ENCODE measurements at regions not wholly inside any gene's neighbourhood (a gene's known extent, or its start where the extent isn't known, plus 50 kb on each side); places are given as distances from the start of the nearest gene placed in this dataset.

GRCh38 chr6:44527181-44527580 lies 139.7 kb downstream of the CDC5L start:
- POLR2A ChIA-PET: no interaction called here
- Mint-ChIP-seq H3K27ac (no peak overlapping the region), H3K4me3 (no peak overlapping the region), H3K9me3 (peaks cover 0 to 9% (median 0%) of the 10 kb centered on the region in 11 donors), H3K4me1 (peaks cover 0 to 20% (median 7%) of the 10 kb centered on the region in 7 donors), H3K27me3 (peaks cover 0 to 41% (median 34%) of the 10 kb centered on the region in 5 donors), H3K36me3 (peaks cover 0 to 9% (median 0%) of the 10 kb centered on the region in 5 donors)
- Histone ChIP-seq H3K4me3 (ENCODE audit: low read length) (no peak overlapping the region), H3K4me1 (ENCODE audit: control insufficient read depth in 2 of 2, insufficient read depth in 2 of 2, low read length in 2 of 2) (no peaks in the 10 kb centered on the region), H3K27ac (ENCODE audit: low read depth, low read length) (no peak overlapping the region), H3K27me3 (ENCODE audit: control insufficient read depth in 2 of 2, insufficient read depth in 2 of 2, low read length in 2 of 2) (no peaks in the 10 kb centered on the region), H3K36me3 (ENCODE audit: control insufficient read depth in 2 of 3, insufficient read depth in 3 of 3, low read length in 3 of 3) (no peaks in the 10 kb centered on the region), H3K9me3 (ENCODE audit: control insufficient read depth in 2 of 3, low read length in 3 of 3) (peaks cover 0 to under 1% (median 0%) of the 10 kb centered on the region in 3 experiments)
- CTCF ChIA-PET: no interaction called here
- DNase-seq (no peak), ATAC-seq (peak; percentile 66)
- intact Hi-C loops (cut with micrococcal nuclease): no loop called here

GRCh38 chr6:44527583-44528369 lies 140.3 kb downstream of the CDC5L start:
- no peaks in the 10 kb centered on the region for H3K4me1 ChIP-seq (ENCODE audit: control insufficient read depth in 2 of 2, insufficient read depth in 2 of 2, low read length in 2 of 2)
- Mint-ChIP-seq H3K4me3 (no peak overlapping the region), H3K9me3 (peaks cover 0 to 8% (median 0%) of the 10 kb centered on the region in 11 donors), H3K27ac (no peak overlapping the region), H3K36me3 (peaks cover 0 to 9% (median 0%) of the 10 kb centered on the region in 5 donors), H3K4me1 (peaks cover 0 to 20% (median 7%) of the 10 kb centered on the region in 7 donors), H3K27me3 (peaks cover 0 to 41% (median 34%) of the 10 kb centered on the region in 5 donors)
- ATAC-seq (peak; percentile 2), DNase-seq (no peak)
- no peaks in the 10 kb centered on the region for H3K9me3 ChIP-seq (ENCODE audit: control insufficient read depth in 2 of 3, low read length in 3 of 3)
- H3K4me3 ChIP-seq (ENCODE audit: low read length): no peak overlapping the region
- ChIA-PET POLR2A (no interaction called here), CTCF (no interaction called here)
- no peaks in the 10 kb centered on the region for H3K27me3 ChIP-seq (ENCODE audit: control insufficient read depth in 2 of 2, insufficient read depth in 2 of 2, low read length in 2 of 2)
- intact Hi-C loops (cut with micrococcal nuclease): no loop called here
- H3K36me3 ChIP-seq (ENCODE audit: control insufficient read depth in 2 of 3, insufficient read depth in 3 of 3, low read length in 3 of 3): no peaks in the 10 kb centered on the region
- H3K27ac ChIP-seq (ENCODE audit: low read depth, low read length): no peak overlapping the region

- Histone ChIP-seq H3K4me1 (ENCODE audit: control insufficient read depth in 2 of 2, insufficient read depth in 2 of 2, low read length in 2 of 2) (no peaks in the 10 kb centered on the region), H3K4me3 (ENCODE audit: low read length) (no peak overlapping the region), H3K9me3 (ENCODE audit: control insufficient read depth in 2 of 3, low read length in 3 of 3) (no peaks in the 10 kb centered on the region), H3K36me3 (ENCODE audit: control insufficient read depth in 2 of 3, insufficient read depth in 3 of 3, low read length in 3 of 3) (no peaks in the 10 kb centered on the region), H3K27me3 (ENCODE audit: control insufficient read depth in 2 of 2, insufficient read depth in 2 of 2, low read length in 2 of 2) (no peaks in the 10 kb centered on the region), H3K27ac (ENCODE audit: low read depth, low read length) (no peak overlapping the region)
- no peak for DNase-seq
- no peak for ATAC-seq
- Mint-ChIP-seq H3K27ac (no peak overlapping the region), H3K36me3 (peaks cover 0 to 9% (median 0%) of the 10 kb centered on the region in 5 donors), H3K4me1 (peaks cover 0 to 20% (median 7%) of the 10 kb centered on the region in 7 donors), H3K4me3 (no peak overlapping the region), H3K27me3 (peaks cover 0 to 41% (median 34%) of the 10 kb centered on the region in 5 donors), H3K9me3 (peaks cover 0 to 8% (median 0%) of the 10 kb centered on the region in 11 donors)
- CTCF ChIA-PET: no interaction called here
- POLR2A ChIA-PET: no interaction called here
- intact Hi-C loops (cut with micrococcal nuclease): no loop called here
Observed at GRCh38 chr6:44528370-44528644, 140.8 kb downstream of the CDC5L start.

GRCh38 chr6:44528716-44529115 lies 141.2 kb downstream of the CDC5L start:
- Histone ChIP-seq H3K36me3 (ENCODE audit: control insufficient read depth in 2 of 3, insufficient read depth in 3 of 3, low read length in 3 of 3) (no peaks in the 10 kb centered on the region), H3K27me3 (ENCODE audit: control insufficient read depth in 2 of 2, insufficient read depth in 2 of 2, low read length in 2 of 2) (no peaks in the 10 kb centered on the region), H3K27ac (ENCODE audit: low read depth, low read length) (no peak overlapping the region), H3K4me1 (ENCODE audit: control insufficient read depth in 2 of 2, insufficient read depth in 2 of 2, low read length in 2 of 2) (no peaks in the 10 kb centered on the region), H3K9me3 (ENCODE audit: control insufficient read depth in 2 of 3, low read length in 3 of 3) (no peaks in the 10 kb centered on the region), H3K4me3 (ENCODE audit: low read length) (no peak overlapping the region)
- Mint-ChIP-seq H3K9me3 (peaks cover 0 to 8% (median 0%) of the 10 kb centered on the region in 11 donors), H3K4me3 (no peak overlapping the region), H3K27me3 (peaks cover 0 to 41% (median 32%) of the 10 kb centered on the region in 5 donors), H3K36me3 (peaks cover 0 to 9% (median 0%) of the 10 kb centered on the region in 5 donors), H3K4me1 (peaks cover 0 to 20% (median 7%) of the 10 kb centered on the region in 7 donors), H3K27ac (no peak overlapping the region)
- intact Hi-C loops (cut with micrococcal nuclease): no loop called here
- POLR2A ChIA-PET: no interaction called here
- ATAC-seq: no peak
- no peak for DNase-seq
- CTCF ChIA-PET: no interaction called here

GRCh38 chr6:44529146-44529905 lies 141.8 kb downstream of the CDC5L start:
- Histone ChIP-seq H3K4me1 (ENCODE audit: control insufficient read depth in 2 of 2, insufficient read depth in 2 of 2, low read length in 2 of 2) (no peaks in the 10 kb centered on the region), H3K27me3 (ENCODE audit: control insufficient read depth in 2 of 2, insufficient read depth in 2 of 2, low read length in 2 of 2) (no peaks in the 10 kb centered on the region), H3K36me3 (ENCODE audit: control insufficient read depth in 2 of 3, insufficient read depth in 3 of 3, low read length in 3 of 3) (no peaks in the 10 kb centered on the region), H3K4me3 (ENCODE audit: low read length) (no peak overlapping the region), H3K27ac (ENCODE audit: low read depth, low read length) (no peak overlapping the region), H3K9me3 (ENCODE audit: control insufficient read depth in 2 of 3, low read length in 3 of 3) (no peaks in the 10 kb centered on the region)
- ChIA-PET CTCF (interaction anchor here (1.2 kb wide), 1 partner anchor 54 kb away, joined by 3 read pairs; no protein-coding TSS in a partner anchor), POLR2A (no interaction called here)
- H3K4me1 Mint-ChIP-seq: peaks cover 0 to 20% (median 7%) of the 10 kb centered on the region in 7 donors
- H3K9me3 Mint-ChIP-seq: peaks cover 0 to 3% (median 0%) of the 10 kb centered on the region in 11 donors
- H3K27ac Mint-ChIP-seq: no peak overlapping the region
- intact Hi-C loops (cut with micrococcal nuclease): no loop called here
- H3K27me3 Mint-ChIP-seq: peaks cover 0 to 35% (median 26%) of the 10 kb centered on the region in 5 donors
- ATAC-seq (no peak), DNase-seq (no peak)
- no peak overlapping the region for H3K4me3 Mint-ChIP-seq
- H3K36me3 Mint-ChIP-seq: peaks cover 0 to 9% (median 0%) of the 10 kb centered on the region in 5 donors

GRCh38 chr6:44530209-44530909 lies 142.9 kb downstream of the CDC5L start:
- Histone ChIP-seq H3K4me1 (ENCODE audit: control insufficient read depth in 2 of 2, insufficient read depth in 2 of 2, low read length in 2 of 2) (no peaks in the 10 kb centered on the region), H3K27ac (ENCODE audit: low read depth, low read length) (no peak overlapping the region), H3K27me3 (ENCODE audit: control insufficient read depth in 2 of 2, insufficient read depth in 2 of 2, low read length in 2 of 2) (no peaks in the 10 kb centered on the region), H3K36me3 (ENCODE audit: control insufficient read depth in 2 of 3, insufficient read depth in 3 of 3, low read length in 3 of 3) (no peaks in the 10 kb centered on the region), H3K4me3 (ENCODE audit: low read length) (no peak overlapping the region), H3K9me3 (ENCODE audit: control insufficient read depth in 2 of 3, low read length in 3 of 3) (no peaks in the 10 kb centered on the region)
- no peak for ATAC-seq
- H3K4me3 Mint-ChIP-seq: no peak overlapping the region
- POLR2A ChIA-PET: no interaction called here
- peaks cover 0 to 7% (median 0%) of the 10 kb centered on the region in 5 donors for H3K36me3 Mint-ChIP-seq
- DNase-seq: no peak
- H3K9me3 Mint-ChIP-seq: peaks cover 0 to 3% (median 0%) of the 10 kb centered on the region in 11 donors
- CTCF ChIA-PET: interaction anchor here (1.2 kb wide), 1 partner anchor 55 kb away, joined by 3 read pairs; no protein-coding TSS in a partner anchor
- peaks cover 3 to 32% (median 17%) of the 10 kb centered on the region in 5 donors for H3K27me3 Mint-ChIP-seq
- H3K4me1 Mint-ChIP-seq: peaks cover 0 to 14% (median 7%) of the 10 kb centered on the region in 7 donors
- no peak overlapping the region for H3K27ac Mint-ChIP-seq
- intact Hi-C loops (cut with micrococcal nuclease): no loop called here

Measured in naive thymus-derived CD4-positive, alpha-beta T cell (primary cell).